DOHH2 (cell line): ENCODE measurements at regions not wholly inside any gene's neighbourhood (a gene's known extent, or its start where the extent isn't known, plus 50 kb on each side); places are given as distances from the start of the nearest gene placed in this dataset.

Source experiments
- EZH2phosphoT487 ChIP-seq: fragments of 200-600 bp; sonication (generic); IDR thresholded peaks from 2 replicates; pipeline ENCODE4 v1.6.1; 2017; ENCODE audit warnings: borderline replicate concordance, mild to moderate bottlenecking, antibody characterized with exemption, low read length, moderate library complexity, mixed read lengths
- TF ChIP-seq, protein P1 (sequence below): fragments of 200-600 bp; sonication (generic); IDR thresholded peaks from one replicate; pipeline ENCODE4 v1.5.1; 2014; ENCODE audit warnings: antibody characterized with exemption, mild to moderate bottlenecking, low read depth, low read length; ENCODE audit not compliant: poor library complexity, severe bottlenecking

DNA sequence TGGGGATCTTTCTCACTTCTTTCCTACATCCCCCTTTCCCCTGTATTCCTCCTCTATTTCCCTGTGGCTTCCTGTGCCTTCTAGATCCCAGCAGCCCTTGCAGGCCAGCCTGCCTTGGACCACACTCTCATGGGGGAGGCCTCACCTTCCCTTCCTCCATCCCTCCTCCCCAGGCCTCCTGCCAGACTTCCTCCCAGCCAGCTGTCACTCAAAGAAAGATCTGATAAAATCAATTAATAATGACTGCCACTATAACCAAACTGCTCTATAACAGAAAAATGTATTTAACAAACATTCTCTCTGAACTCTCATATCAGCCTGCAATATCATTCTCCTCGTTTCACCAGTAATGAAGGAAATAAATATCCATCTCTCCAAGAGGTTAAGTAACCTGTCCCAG, 144.9 kb upstream of the SIX2 start:
- TF ChIP-seq, protein P1, sequence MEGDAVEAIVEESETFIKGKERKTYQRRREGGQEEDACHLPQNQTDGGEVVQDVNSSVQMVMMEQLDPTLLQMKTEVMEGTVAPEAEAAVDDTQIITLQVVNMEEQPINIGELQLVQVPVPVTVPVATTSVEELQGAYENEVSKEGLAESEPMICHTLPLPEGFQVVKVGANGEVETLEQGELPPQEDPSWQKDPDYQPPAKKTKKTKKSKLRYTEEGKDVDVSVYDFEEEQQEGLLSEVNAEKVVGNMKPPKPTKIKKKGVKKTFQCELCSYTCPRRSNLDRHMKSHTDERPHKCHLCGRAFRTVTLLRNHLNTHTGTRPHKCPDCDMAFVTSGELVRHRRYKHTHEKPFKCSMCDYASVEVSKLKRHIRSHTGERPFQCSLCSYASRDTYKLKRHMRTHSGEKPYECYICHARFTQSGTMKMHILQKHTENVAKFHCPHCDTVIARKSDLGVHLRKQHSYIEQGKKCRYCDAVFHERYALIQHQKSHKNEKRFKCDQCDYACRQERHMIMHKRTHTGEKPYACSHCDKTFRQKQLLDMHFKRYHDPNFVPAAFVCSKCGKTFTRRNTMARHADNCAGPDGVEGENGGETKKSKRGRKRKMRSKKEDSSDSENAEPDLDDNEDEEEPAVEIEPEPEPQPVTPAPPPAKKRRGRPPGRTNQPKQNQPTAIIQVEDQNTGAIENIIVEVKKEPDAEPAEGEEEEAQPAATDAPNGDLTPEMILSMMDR, result no peak
- TF ChIP-seq EZH2phosphoT487, result no peak
